Gastroesophageal sphincter (tissue), 4 donors: ENCODE measurements at regions not wholly inside any gene's neighbourhood (a gene's known extent, or its start where the extent isn't known, plus 50 kb on each side); places are given as distances from the start of the nearest gene placed in this dataset.
"Not testable (repeated sequence)": the region's sequence is repeated elsewhere in the genome, so short reads cannot be mapped to it uniquely, and the experiment has no call there.

ENCODE experiments used
- ATAC-seq: fragments of 150-250 bp; one replicate; pipeline ENCODE4 v1.9.1; 2016; ENCODE audit warnings: mild to moderate bottlenecking, moderate library complexity
- H3K27ac ChIP-seq, 4 donors: fragments of 200-600 bp; sonication (generic) in 3 of 4; 1 replicate in 3 of 4; 2 replicates in 1 of 4; pipeline ENCODE4 v1.5.1; 2016 to 2019
- H3K27me3 ChIP-seq: fragments of 200-600 bp; sonication (generic); one replicate; pipeline ENCODE4 v1.5.1; 2019
- H3K36me3 ChIP-seq, 2 donors: fragments of 200-600 bp; sonication (generic); one replicate each; pipeline ENCODE4 v1.5.1; 2019; ENCODE audit warnings: control low read depth in 1 of 2
- H3K4me1 ChIP-seq, 3 donors: fragments of 200-600 bp; sonication (generic); 1 replicate in 2 of 3; 2 replicates in 1 of 3; pipeline ENCODE4 v1.5.1; 2016 to 2019; ENCODE audit warnings: control low read depth in 2 of 3
- H3K4me3 ChIP-seq, 2 donors: fragments of 200-600 bp; sonication (generic); one replicate each; pipeline ENCODE4 v1.5.1; 2019; ENCODE audit warnings: mild to moderate bottlenecking in 1 of 2, moderate library complexity in 1 of 2
- H3K9me3 ChIP-seq, 3 donors: fragments of 200-600 bp; sonication (generic); one replicate each; pipeline ENCODE4 v1.5.1; 2017 to 2019; ENCODE audit warnings: control low read depth in 2 of 3
- EP300 ChIP-seq: sonication (generic); formaldehyde crosslinking; IDR thresholded peaks from one replicate; pipeline ENCODE4 v1.6.1; 2017; ENCODE audit warnings: antibody characterized with exemption, mild to moderate bottlenecking
- POLR2A ChIP-seq, 2 donors: fragments of 450-650 bp; IDR thresholded peaks; one replicate each; pipeline ENCODE4 v1.6.1; 2017; ENCODE audit warnings: antibody characterized with exemption in 2 of 2, mild to moderate bottlenecking in 2 of 2, moderate library complexity in 1 of 2
- POLR2AphosphoS5 ChIP-seq: sonication (generic); formaldehyde crosslinking; IDR thresholded peaks from one replicate; pipeline ENCODE4 v1.6.1; 2017; ENCODE audit warnings: antibody characterized with exemption
- WGBS, 2 donors: methylation state at CpG; one replicate each; pipeline ENCODE4 v1.1.5; 2018; ENCODE audit warnings: low coverage in 1 of 2; 5-methylcytosine and 5-hydroxymethylcytosine counted together
- TF ChIP-seq, protein P1 (sequence below), 4 experiments: fragments of 200-600 bp in 2 of 4; fragments of 450-650 bp in 2 of 4; sonication (generic) in 1 of 4; IDR thresholded peaks; one replicate each; pipeline ENCODE4 v1.5.1; 2017 to 2019; ENCODE audit warnings: antibody characterized with exemption in 4 of 4, mild to moderate bottlenecking in 2 of 4, moderate library complexity in 2 of 4

DNA sequence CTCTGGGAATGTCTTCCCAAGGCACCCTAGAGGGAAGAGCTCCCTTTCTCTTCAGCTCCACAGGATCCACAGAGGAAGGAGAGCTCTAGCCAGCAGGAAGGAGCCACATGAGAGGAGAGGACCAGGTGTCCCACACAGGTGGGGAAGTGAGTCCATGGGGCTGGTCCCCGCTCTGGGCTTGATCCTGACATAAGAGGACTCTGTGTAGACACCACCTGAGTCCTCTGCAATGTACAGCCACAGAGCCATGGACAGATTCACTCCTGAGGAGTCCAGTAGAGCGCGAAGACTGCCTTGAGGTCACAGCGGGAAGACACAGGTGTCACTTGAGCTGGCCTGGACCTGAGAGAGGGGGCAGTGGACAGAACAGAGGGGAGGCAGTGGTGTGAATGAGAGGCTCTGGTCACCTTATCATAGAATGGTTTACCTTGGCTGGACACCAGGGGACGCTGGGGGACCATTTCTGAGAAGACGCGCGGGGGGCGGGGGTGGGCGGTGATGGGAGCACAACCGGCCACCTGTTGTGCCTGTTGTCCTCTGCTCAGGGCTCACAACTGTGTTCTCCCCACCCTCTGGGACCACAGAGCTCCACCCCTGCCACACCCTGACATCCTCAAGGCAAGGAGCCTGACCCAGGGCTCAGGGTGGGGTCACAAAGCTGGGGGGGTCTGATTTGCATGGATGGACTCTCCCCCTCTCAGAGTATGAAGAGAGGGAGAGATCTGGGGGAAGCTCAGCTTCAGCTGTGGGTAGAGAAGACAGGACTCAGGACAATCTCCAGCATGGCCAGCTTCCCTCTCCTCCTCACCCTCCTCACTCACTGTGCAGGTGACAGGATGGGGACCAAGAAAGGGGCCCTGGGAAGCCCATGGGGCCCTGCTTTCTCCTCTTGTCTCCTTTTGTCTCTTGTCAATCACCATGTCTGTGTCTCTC is 128.2 kb downstream of the ZNF280B start:
- no peak for TF ChIP-seq EP300
- TF ChIP-seq, protein P1, sequence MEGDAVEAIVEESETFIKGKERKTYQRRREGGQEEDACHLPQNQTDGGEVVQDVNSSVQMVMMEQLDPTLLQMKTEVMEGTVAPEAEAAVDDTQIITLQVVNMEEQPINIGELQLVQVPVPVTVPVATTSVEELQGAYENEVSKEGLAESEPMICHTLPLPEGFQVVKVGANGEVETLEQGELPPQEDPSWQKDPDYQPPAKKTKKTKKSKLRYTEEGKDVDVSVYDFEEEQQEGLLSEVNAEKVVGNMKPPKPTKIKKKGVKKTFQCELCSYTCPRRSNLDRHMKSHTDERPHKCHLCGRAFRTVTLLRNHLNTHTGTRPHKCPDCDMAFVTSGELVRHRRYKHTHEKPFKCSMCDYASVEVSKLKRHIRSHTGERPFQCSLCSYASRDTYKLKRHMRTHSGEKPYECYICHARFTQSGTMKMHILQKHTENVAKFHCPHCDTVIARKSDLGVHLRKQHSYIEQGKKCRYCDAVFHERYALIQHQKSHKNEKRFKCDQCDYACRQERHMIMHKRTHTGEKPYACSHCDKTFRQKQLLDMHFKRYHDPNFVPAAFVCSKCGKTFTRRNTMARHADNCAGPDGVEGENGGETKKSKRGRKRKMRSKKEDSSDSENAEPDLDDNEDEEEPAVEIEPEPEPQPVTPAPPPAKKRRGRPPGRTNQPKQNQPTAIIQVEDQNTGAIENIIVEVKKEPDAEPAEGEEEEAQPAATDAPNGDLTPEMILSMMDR (IDR thresholded peaks at IDR 0.05) = no peak
- no peak for TF ChIP-seq POLR2AphosphoS5
- TF ChIP-seq POLR2A (IDR thresholded peaks at IDR 0.05) = no peak
- H3K4me3 ChIP-seq = no peak overlapping the region
- no peak for ATAC-seq
- H3K27me3 ChIP-seq = peaks cover 68% of the 10 kb centered on the region
- no peak overlapping the region for H3K27ac ChIP-seq
- no CpG with 5 or more reads among the region's 11 CpGs for WGBS, 2 donors
- no peaks in the 10 kb centered on the region for H3K4me1 ChIP-seq
- H3K36me3 ChIP-seq = no peaks in the 10 kb centered on the region
- no peaks in the 10 kb centered on the region for H3K9me3 ChIP-seq

DNA sequence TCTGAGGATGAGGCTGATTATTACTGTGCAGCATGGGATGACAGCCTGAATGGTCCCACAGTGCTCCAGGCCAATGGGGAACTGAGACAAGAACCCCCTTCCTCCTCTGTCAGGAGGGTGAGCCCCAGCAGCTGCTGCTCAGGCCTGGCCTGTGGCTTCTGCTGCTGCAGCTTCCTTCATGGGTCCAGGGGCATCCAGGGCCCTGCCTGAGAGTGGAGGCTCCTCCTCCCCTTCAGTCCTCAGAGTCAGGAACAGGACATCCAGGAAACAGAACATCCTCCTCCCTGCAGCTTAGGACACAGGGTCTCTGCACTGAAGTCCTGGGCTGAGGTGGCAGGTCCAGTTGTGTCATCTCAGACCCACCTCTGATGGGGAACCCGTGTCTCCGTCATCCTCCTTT is 127.2 kb downstream of the ZNF280B start:
- ATAC-seq, H3K36me3 ChIP-seq, H3K4me1 ChIP-seq, H3K9me3 ChIP-seq, H3K4me3 ChIP-seq, H3K27ac ChIP-seq: not testable (repeated sequence)
- WGBS, 2 donors = 0 to 57% methylated on average over 1 to 2 of the region's 2 CpGs
- peaks cover 68% of the 10 kb centered on the region for H3K27me3 ChIP-seq

DNA sequence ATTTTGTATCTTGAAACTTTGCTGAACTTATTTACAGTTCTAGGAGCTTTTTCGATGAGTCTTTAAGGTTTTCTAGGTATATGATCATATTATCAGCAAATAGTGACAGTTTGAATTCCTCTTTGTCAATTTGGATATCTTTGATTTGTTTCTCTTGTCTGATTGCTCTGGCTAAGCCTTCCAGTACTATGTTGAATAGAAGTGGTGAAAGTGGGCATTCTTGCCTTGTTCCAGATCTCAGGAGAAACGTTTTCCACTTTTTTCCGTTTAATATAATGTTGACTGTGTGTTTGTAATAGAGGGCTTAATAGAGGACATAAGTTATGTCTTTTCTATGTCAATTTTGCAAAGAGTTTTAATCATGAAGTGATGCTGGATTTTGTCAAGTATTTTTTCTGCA is 124.3 kb downstream of the ZNF280B start:
- no peak overlapping the region for H3K27ac ChIP-seq
- ATAC-seq = no peak
- H3K4me3 ChIP-seq = no peak overlapping the region
- H3K9me3 ChIP-seq = no peaks in the 10 kb centered on the region
- WGBS, 2 donors = 30 to 43% methylated on average over 3 of the region's 3 CpGs
- TF ChIP-seq POLR2AphosphoS5 (no peak), EP300 (no peak), POLR2A (IDR thresholded peaks at IDR 0.05) (no peak)
- TF ChIP-seq, protein P1 (IDR thresholded peaks at IDR 0.05) = no peak
- H3K4me1 ChIP-seq = no peaks in the 10 kb centered on the region
- no peaks in the 10 kb centered on the region for H3K36me3 ChIP-seq
- peaks cover 68% of the 10 kb centered on the region for H3K27me3 ChIP-seq

DNA sequence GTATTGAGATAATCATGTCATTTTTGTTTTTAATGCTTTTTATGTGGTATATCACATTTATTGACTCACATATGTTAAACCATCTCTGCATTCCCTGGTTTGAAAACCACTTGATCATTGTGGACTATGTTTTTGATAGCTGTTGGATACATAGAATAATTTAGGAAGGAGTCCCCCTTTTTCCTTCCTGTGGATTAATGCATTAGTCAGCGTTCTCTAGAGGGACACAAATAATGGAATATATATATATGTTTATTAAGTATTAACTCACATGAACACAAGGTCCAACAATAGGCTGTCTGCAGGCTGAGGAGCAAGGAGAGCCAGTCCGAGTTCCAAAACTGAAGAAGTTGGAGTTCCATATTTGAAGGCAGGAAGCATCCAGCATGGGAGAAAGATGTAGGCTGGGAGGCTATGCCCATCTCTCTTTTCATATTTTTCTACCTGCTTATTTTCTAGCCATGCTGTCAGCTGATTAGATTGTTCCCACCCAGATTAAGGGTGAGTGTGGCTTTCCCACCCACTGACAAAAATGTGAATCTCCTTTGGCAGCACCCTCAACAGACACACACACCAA is 123.8 kb downstream of the ZNF280B start:
- H3K27ac ChIP-seq = no peak overlapping the region
- 68 to 70% methylated on average over 2 of the region's 2 CpGs for WGBS, 2 donors
- H3K4me1 ChIP-seq = no peaks in the 10 kb centered on the region
- H3K4me3 ChIP-seq = no peak overlapping the region
- TF ChIP-seq EP300 (no peak), POLR2A (IDR thresholded peaks at IDR 0.05) (no peak)
- no peaks in the 10 kb centered on the region for H3K36me3 ChIP-seq
- H3K9me3 ChIP-seq = no peaks in the 10 kb centered on the region
- no peak for ATAC-seq
- H3K27me3 ChIP-seq = peaks cover 70% of the 10 kb centered on the region

DNA sequence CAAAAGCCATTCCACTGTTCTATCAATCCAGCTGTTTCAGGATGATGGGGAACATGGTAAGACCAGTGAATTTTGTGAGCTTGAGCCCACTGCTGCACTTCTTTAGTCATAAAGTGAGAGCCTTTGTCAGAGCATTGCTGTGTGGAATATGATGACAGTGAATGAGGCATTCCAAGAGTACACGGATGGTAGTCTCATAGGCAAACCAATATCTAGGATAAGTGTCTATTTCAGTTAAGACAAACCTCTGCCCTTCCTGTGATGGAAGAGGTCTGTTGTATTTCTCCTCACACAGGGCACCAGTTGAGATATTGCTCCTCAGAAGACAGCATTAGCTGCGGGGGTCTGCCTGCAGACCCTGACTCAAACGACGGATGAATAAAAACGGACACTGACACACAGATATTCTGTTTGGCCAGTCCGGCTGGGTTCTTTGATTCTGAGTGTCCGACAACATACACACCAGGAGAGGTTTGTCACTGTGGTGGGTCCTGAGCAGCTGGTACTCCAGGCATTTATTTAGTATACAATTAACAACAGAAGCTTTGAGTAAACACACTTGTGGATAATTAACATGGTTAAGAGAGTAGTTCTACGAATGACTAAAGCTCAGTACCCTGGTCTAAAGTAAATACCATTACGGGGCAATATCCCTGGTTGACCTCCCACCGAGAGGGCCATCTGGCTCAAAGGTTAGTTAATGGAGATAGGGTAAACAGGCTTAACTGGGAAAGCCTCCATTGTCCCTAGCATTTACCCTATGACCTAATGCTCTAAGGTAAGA is 121.7 kb downstream of the ZNF280B start:
- no peak for ATAC-seq
- H3K27me3 ChIP-seq = peaks cover 77% of the 10 kb centered on the region
- H3K4me3 ChIP-seq = no peak overlapping the region
- no peaks in the 10 kb centered on the region for H3K36me3 ChIP-seq
- H3K27ac ChIP-seq = no peak overlapping the region
- TF ChIP-seq POLR2AphosphoS5 (no peak), POLR2A (IDR thresholded peaks at IDR 0.05) (no peak), EP300 (no peak)
- TF ChIP-seq, protein P1 (IDR thresholded peaks at IDR 0.05) = no peak
- H3K4me1 ChIP-seq = no peaks in the 10 kb centered on the region
- 20 to 57% methylated on average over 6 to 9 of the region's 10 CpGs for WGBS, 2 donors
- H3K9me3 ChIP-seq = peaks cover 0 to 5% (median 0%) of the 10 kb centered on the region in 3 donors
